PFSK-1 (cell line): ENCODE measurements at regions not wholly inside any gene's neighbourhood (a gene's known extent, or its start where the extent isn't known, plus 50 kb on each side); places are given as distances from the start of the nearest gene placed in this dataset.

ENCODE experiments used
- FOXP2 ChIP-seq: optimal IDR thresholded peaks from 2 replicates; pipeline ENCODE3; 2011; ENCODE audit warnings: borderline replicate concordance, control low read depth, inconsistent platforms; ENCODE audit not compliant: insufficient read depth; ENCODE audit errors: extremely low read length, extremely low read depth
- POLR2AphosphoS5 ChIP-seq: IDR thresholded peaks from 2 replicates; pipeline ENCODE4 v1.6.1; 2012; ENCODE audit warnings: low read depth, mild to moderate bottlenecking, control low read depth, low read length, moderate library complexity
- SIN3A ChIP-seq: IDR thresholded peaks from 2 replicates; pipeline ENCODE4 v1.6.1; 2012; ENCODE audit warnings: mild to moderate bottlenecking, low read length, moderate library complexity, borderline replicate concordance; ENCODE audit not compliant: insufficient read depth
- TAF1 ChIP-seq: IDR thresholded peaks from 2 replicates; pipeline ENCODE4 v1.6.1; 2012; ENCODE audit warnings: low read length, control low read depth, borderline replicate concordance; ENCODE audit not compliant: insufficient read depth
- TF ChIP-seq, protein P1 (sequence below), 2 experiments: IDR thresholded peaks; 2 replicates each; pipeline versions ENCODE4 v1.6.1 to v1.8.0; 2011 to 2012; ENCODE audit warnings: low read depth in 2 of 2, low read length in 2 of 2, control low read depth in 1 of 2, inconsistent platforms in 1 of 2, mild to moderate bottlenecking in 1 of 2, moderate library complexity in 1 of 2; ENCODE audit not compliant: insufficient read depth in 1 of 2

DNA sequence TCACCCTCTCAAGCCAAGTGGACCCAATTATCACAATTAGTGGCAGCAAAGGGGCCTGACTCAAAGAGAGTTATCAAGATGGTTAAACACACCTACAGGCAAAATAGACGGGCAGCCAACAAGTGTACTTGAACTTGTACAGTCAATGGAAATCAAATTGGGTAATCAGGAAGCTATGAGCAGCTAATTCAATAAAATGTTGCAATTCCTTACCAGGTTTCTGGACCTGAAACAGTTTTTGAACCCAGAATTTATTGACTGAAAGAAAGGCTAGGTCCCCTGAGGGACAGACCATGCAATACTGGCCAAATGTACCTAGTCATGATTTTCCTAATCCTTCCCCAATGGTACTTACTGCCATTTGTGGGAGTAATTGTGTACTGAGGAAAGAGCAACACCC lies 679.8 kb downstream of the EPM2A start:
- no peak for TF ChIP-seq POLR2AphosphoS5
- TF ChIP-seq, protein P1, sequence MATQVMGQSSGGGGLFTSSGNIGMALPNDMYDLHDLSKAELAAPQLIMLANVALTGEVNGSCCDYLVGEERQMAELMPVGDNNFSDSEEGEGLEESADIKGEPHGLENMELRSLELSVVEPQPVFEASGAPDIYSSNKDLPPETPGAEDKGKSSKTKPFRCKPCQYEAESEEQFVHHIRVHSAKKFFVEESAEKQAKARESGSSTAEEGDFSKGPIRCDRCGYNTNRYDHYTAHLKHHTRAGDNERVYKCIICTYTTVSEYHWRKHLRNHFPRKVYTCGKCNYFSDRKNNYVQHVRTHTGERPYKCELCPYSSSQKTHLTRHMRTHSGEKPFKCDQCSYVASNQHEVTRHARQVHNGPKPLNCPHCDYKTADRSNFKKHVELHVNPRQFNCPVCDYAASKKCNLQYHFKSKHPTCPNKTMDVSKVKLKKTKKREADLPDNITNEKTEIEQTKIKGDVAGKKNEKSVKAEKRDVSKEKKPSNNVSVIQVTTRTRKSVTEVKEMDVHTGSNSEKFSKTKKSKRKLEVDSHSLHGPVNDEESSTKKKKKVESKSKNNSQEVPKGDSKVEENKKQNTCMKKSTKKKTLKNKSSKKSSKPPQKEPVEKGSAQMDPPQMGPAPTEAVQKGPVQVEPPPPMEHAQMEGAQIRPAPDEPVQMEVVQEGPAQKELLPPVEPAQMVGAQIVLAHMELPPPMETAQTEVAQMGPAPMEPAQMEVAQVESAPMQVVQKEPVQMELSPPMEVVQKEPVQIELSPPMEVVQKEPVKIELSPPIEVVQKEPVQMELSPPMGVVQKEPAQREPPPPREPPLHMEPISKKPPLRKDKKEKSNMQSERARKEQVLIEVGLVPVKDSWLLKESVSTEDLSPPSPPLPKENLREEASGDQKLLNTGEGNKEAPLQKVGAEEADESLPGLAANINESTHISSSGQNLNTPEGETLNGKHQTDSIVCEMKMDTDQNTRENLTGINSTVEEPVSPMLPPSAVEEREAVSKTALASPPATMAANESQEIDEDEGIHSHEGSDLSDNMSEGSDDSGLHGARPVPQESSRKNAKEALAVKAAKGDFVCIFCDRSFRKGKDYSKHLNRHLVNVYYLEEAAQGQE (IDR thresholded peaks at IDR 0.05; ENCODE audit: insufficient read depth in 1 of 2, low read depth in 2 of 2, low read length in 2 of 2) = no peak
- TF ChIP-seq FOXP2 = no peak
- no peak for TF ChIP-seq TAF1
- TF ChIP-seq SIN3A = no peak

DNA sequence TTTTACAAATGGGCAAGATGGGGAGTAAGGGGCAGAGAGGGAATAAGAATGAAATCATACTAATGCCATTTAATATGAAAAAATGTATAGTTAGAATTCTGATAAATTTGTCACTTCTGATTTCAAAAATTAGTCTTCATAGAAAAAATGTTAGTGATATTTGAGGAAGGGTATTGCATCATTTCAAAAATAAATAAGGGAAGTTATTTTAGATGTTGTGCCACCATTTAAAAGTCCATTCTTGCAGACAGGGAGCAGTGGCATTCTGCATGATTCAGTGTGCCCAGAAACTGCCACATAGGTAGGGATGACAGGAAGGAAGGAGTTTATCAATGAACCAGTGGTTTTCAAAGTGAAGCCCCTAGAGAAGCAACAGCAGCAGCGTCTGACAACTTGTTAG lies 674.6 kb downstream of the EPM2A start:
- TF ChIP-seq TAF1 (no peak), POLR2AphosphoS5 (no peak), SIN3A (no peak), FOXP2 (no peak)
- TF ChIP-seq, protein P1 (IDR thresholded peaks at IDR 0.05; ENCODE audit: insufficient read depth in 1 of 2, low read depth in 2 of 2, low read length in 2 of 2) = no peak

DNA sequence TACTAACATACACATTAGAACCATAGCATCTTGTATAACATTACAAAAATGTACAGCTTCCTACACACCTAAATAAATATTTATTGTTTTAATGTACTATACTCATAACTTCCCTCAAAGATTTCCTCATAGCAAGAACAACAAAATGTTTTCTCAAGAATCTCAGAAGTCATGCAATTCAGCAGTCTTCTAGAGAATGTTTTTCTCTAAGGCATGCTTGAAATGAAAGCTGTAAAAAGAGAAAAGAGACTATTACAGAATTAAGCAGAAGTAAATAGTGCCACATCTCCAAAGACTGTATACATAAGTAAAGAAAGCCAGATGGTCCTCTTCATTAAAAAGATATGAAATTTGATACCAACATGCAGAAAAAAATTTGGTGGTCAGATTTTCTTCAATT lies 672.2 kb downstream of the EPM2A start:
- TF ChIP-seq TAF1 = no peak
- TF ChIP-seq POLR2AphosphoS5 = no peak
- TF ChIP-seq SIN3A = no peak
- TF ChIP-seq, protein P1 (IDR thresholded peaks at IDR 0.05; ENCODE audit: insufficient read depth in 1 of 2, low read depth in 2 of 2, low read length in 2 of 2) = no peak
- TF ChIP-seq FOXP2 = no peak

DNA sequence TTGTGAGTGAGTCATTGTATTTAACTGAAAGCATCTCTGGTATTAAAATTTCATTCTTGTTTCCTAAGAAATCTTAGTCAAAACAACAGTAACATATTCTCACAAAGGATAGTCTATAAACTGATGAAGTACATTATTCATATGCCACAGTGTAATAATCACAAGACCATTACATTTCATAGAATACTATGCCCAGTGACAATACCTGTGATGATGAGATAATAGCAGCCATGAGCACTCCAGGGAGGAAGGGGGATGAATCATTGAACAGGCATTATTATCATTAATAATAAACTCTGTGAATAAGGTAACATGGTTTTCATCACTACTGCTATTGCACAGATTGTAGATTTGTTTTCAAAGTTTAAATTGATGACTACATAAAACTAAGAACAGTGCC lies 667.9 kb downstream of the EPM2A start:
- TF ChIP-seq SIN3A (no peak), POLR2AphosphoS5 (no peak), TAF1 (no peak), FOXP2 (no peak)
- TF ChIP-seq, protein P1 (IDR thresholded peaks at IDR 0.05; ENCODE audit: insufficient read depth in 1 of 2, low read depth in 2 of 2, low read length in 2 of 2) = no peak

DNA sequence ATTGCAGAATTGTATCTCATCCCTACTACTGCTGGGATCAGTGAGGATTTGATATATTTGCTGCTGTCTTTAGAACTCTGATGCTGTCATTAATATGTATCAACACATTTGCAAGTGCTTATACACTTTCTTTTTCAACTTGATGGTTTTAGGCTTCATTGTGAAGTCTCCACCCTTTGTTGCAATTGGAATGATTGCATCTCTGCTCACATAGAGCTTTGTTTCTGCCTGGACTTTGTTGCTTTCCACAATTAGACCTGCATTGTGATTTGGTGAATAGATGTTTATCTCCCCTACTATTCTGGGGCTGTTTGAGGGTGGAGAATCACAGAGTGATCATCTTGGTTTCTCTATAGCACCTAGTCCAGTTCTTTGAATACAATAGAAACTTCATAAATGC lies 666.7 kb downstream of the EPM2A start:
- TF ChIP-seq TAF1 = no peak
